HG03439 (cell line): ENCODE measurements at regions not wholly inside any gene's neighbourhood (a gene's known extent, or its start where the extent isn't known, plus 50 kb on each side); places are given as distances from the start of the nearest gene placed in this dataset.
"Not testable (repeated sequence)": the region's sequence is repeated elsewhere in the genome, so short reads cannot be mapped to it uniquely, and the experiment has no call there.

Source experiments
- ATAC-seq: cut with Tn5 transposase; IDR thresholded peaks from one replicate; pipeline ENCODE4 v1.9.1; 2021; ENCODE audit warnings: mild to moderate bottlenecking, moderate library complexity; ENCODE audit not compliant: unreplicated experiment

DNA sequence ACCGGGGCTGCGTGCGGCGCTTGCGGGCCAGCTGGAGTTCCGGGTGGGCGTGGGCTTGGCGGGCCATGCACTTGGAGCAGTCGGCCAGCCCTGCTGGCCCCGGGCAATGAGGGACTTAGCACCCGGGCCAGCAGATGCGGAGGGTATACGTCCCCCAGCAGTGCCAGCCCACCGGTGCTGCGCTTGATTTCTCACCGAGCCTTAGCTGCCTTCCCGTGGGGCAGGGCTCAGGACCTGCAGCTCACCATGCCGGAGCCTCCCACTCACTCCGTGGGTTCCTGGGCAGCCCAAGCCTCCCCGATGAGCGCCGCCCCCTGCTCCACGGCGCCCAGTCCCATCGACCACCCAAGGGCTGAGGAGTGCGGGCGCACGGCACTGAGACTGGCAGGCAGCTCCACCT is 51.4 kb upstream of the INPP4B start:
- ATAC-seq = not testable (repeated sequence)

GRCh38 chr4:142900622-142901021 is 54.5 kb upstream of the INPP4B start:
- ATAC-seq = no peak

- ATAC-seq = no peak
Measured at GRCh38 chr4:142901166-142901662, 55.1 kb upstream of the INPP4B start.

GRCh38 chr4:142903617-142904016 is 57.5 kb upstream of the INPP4B start:
- ATAC-seq = not testable (repeated sequence)

DNA sequence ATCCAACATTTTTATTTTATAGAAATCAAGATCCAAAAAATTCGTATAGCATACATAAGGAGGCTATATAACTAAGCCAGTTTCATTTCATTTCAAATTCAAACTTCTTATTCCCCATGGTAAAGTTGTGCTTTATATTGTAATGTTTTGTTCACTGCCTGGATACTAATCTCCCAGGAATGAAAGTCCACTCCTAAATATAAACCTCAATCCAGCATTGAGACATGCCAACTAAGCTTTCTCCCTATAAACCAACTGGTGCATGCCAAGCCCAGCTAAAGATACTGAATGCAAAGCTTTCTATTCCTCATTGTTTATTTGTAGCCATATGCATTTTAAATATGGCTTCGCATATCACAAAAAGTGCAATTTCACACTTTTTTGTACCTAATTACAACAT is 63.8 kb upstream of the INPP4B start:
- ATAC-seq = no peak

GRCh38 chr4:142913034-142913433 is 66.9 kb upstream of the INPP4B start:
- ATAC-seq = no peak

GRCh38 chr4:142913461-142914030 is 67.4 kb upstream of the INPP4B start:
- ATAC-seq = no peak

DNA sequence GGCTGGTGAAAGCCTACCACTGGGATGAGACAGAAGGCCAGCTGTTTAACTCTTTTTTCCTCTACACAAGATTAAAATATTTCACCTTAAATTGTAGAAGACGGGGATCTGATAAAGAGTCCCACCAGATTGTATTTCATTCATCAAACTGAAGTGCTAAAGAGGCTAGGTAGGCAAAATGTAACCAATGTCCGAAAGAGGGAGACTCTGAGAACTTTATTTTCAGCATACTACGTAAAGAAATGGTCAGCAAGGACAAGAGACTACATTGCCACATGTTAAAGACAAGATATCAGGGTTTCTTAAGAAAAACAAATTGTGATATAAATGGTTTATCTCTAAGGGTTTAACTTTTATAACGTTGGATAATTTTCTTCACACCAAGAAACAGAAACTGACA is 71.6 kb upstream of the INPP4B start:
- ATAC-seq = no peak

- no peak for ATAC-seq
Measured at GRCh38 chr4:142922720-142923119, 76.6 kb upstream of the INPP4B start.

- ATAC-seq = no peak
Measured at GRCh38 chr4:142923619-142924018, 77.5 kb upstream of the INPP4B start.

DNA sequence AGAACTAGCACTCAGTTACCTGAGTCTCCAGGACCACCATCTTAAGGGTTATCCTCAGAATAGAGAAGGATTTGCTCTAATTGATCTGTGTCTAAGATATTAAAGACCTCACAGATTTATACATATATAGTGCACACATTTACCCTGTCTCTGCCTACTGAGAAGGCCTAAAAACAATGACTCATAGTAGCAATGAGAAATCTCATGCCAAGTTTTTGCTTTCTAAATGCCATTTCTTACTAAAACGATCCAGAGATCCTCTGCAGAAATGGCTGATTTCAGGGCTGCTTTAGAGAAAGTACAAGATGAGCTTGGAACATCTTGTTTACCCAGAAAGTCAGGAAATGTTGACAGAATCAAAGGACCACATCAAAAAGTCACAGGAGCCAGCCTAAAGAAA is 79.1 kb upstream of the INPP4B start:
- ATAC-seq = no peak

DNA sequence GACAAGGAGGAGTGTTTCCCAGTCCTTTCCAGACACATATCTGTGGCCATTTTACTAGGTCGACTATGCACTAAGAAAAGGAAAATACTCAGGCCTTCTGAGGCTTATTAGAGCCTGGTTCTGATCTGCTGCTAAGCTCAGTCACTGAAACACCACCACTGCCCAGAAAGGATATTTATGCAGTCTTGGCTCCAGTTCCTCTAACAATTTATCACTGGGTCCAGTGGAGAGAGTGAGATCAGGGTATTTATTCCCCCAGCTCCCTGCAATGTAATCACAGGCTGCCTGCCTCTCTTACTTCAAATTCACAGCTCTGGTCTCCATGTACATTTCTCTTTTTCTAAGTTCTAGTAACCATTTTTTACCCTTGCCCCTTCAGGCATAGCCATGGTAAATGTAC is 81.6 kb upstream of the INPP4B start:
- no peak for ATAC-seq

- ATAC-seq = no peak
Measured at GRCh38 chr4:142929526-142929925, 83.4 kb upstream of the INPP4B start.

- no peak for ATAC-seq
Measured at GRCh38 chr4:142933207-142933606, 87.1 kb upstream of the INPP4B start.

DNA sequence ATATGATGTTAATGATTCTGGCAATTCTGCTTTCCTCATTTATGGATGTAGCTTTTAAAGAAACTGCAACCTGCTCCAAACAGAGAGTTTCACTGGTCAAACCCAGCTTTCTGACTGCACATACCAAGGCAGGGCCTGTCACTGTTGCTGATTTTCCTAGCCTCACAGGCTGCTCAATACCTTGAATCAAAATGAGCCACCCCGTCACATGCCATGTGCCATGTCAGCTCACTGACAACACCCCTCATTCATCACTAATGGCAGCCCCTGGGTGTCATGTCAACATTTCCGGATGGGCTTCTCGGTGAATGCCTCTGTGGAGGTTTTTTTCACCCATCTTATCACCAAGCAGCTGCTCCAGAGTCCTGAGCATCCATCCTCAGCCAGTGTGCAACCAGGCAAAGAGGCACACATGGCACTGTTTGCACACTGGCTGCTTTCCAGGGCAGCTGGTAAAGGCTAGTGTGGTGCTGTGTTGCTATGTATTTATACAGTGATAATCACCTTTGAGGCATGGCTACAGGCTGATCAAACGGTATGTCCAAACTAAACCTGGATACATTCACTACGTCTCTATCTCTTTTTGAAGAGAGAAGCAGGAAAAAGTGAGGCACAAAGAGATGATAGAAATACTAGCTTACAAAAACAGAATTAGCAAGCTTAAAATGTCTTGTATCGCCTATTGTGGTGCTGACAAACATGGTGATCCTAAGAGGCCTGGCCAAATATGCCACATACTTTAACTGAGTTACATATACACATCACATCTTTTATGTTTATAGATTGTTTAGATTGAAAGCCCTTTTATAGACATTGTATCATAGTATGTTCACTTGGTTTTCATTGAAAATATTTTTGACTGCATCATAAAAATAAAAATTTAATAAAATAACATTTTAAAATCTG is 94.6 kb upstream of the INPP4B start:
- ATAC-seq = no peak

GRCh38 chr4:142944565-142944964 is 98.5 kb upstream of the INPP4B start:
- ATAC-seq = no peak

DNA sequence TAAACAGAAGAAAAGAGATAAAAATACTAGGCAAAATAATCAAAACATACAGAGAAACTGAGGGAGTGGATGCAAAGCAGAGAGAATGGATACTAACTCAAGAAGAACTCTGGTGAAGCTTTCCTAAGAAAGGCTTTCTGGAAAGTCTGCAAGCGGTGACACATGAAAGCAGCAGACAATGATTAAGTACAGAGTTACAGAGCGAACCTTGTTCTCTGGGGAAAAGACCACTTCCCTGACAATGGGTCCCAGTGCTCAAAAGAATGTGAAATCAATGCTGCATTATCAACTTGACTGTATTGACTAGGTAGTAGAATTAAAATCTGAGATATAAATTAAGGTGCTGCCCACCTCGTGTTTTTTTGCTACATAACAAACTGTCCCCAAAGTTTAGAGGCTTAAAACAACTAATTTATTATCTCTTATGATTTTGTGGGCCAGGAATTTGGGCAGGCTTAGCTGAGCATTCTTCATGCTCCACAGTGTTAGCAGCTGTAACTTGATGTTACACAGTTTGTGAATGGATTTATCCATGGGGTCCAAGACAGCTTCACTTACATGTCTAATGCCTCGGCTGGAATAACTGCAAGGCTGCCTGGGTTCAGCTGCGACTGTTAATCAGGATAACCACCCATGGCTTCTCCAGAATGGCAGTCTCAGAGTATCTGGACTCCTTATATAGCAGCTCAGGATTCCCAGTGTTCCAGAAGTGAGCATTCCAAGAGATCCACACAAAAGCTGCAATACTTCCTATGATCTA is 106.9 kb upstream of the INPP4B start:
- ATAC-seq = no peak

GRCh38 chr4:142954415-142954814 is 108.3 kb upstream of the INPP4B start:
- no peak for ATAC-seq

DNA sequence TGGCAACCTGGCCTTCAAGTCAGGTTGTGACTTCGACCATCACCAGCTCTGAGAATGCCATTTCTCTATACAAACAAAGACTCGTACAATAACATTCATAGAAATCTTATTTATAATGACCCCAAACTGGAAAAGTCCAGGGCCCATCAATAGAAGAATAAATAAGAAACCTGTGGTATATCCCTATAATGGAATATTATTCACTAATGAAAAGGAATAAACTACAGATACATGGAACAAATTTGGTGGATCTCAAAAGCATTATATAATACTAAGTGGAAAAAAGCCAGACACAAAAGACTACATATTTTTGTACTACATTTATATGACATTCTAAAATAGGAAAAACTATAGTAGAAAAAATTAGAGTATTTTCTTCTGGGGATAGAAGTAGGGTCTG is 109.4 kb upstream of the INPP4B start:
- ATAC-seq = no peak

DNA sequence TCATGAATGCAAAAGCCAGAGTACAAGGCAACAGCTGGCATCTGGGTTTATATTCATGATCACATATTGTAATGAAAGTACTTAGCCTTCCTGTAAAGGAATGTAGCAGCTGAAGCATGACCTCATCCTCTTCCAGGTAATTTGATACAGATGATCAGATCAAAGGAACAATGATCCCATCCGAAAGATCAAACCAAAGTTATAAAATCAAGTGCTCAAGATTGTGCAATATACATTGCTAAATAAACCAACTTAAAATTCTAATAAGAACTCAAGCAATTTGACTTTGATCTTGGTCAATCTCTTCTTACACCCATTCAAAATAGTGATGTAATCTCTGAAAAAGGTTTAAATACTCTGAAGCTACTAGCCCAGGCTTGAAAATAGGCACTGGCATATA is 113.1 kb upstream of the INPP4B start:
- no peak for ATAC-seq

- no peak for ATAC-seq
Measured at GRCh38 chr4:142960126-142960525, 114.0 kb upstream of the INPP4B start.
